HG03354 (cell line): ENCODE measurements at regions not wholly inside any gene's neighbourhood (a gene's known extent, or its start where the extent isn't known, plus 50 kb on each side); places are given as distances from the start of the nearest gene placed in this dataset.
"Not testable (repeated sequence)": the region's sequence is repeated elsewhere in the genome, so short reads cannot be mapped to it uniquely, and the experiment has no call there.

ENCODE experiments used
- ATAC-seq: cut with Tn5 transposase; IDR thresholded peaks from one replicate; pipeline ENCODE4 v1.9.1; 2021; ENCODE audit warnings: mild to moderate bottlenecking; ENCODE audit not compliant: unreplicated experiment, poor library complexity, severe bottlenecking

DNA sequence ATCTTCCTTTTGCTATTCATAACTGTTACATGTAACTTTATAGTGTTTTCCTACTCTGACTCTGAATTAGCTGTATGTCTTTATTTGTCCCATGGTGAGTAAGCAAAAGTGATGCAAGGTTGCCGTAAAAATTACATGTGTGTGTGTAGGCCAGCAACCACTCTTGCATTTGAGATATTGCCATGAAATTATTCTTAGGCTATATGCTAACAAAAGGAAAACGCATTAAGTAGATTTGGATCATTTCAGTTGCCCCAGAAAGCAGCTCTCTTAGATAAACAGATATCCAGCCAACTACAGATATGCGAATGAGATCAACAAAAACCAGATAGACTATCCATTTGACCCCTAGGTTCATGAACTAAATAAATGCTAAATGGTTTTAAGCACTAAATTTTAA lies 73.6 kb downstream of the CYLC2 start:
- no peak for ATAC-seq

DNA sequence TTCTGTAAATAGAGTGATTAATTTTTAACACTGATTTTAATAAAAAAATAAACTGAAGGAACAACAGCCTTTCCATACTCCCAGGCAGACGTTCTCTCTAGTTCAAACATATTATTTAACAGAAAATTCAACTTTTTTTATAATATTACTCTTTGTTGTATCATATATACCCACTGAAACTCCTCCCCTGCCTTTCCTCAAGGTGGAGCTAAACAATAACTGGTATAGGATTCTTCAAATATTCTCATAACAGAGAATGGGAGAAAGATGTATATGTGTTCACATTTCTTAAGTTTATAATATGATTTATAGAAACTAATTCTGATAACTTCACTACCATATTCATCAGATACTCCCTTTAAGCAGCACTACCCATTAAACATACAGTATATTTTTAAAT lies 83.4 kb downstream of the CYLC2 start:
- no peak for ATAC-seq

DNA sequence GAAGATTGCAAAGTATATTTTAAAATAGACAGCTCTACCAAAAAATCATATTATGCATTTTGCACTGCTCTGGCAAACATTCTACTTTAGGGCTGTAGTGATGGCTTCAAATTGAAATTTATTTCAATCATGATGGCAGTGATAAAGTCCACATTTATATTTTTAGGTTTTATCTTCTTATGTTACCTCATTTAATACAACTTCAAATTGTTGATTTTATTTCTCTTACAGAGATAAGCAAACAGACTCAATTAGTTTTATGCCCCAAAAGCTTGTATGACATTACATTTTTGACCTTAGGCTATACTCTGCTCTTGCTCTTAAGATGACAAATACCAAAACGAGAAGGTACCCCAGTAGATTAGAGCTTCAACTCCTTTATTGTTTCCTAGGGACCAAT lies 87.4 kb downstream of the CYLC2 start:
- no peak for ATAC-seq

DNA sequence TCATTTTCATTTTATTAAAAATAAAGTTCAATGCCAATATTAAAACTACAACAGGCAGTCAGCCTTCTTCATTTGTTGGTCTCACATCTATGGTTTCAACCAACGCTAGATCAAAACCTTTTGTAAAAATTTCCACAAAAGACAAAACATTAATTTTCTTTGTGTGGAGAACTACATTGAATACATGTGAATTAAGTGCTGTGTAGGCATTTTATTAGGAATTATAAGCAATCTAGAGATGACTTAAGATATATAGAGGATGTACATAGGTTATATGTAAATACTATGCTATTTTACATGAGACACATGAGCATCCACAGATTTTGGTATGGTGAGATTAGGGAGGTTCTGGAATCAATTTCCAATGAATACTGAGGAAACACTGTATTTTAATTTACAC lies 94.2 kb downstream of the CYLC2 start:
- no peak for ATAC-seq

DNA sequence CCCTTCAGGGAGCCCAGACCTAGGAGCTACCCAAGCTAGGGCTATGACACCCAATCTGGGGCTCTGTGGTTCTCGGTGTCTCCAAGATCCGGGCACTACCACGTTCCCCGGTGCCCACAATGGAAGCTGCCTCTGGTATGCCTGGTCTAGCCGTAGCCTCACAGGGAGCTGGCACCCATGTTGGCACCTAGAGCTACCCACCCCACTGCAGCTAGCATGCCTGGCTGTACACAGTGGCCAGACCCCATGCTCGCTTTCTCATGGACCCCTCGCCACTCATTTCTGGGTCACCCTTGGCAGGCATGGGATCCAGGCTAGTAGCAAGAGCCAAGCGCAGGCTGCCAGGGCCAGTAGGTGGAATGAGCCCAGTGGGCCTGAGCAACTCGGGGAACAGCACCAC lies 109.0 kb downstream of the CYLC2 start:
- ATAC-seq, result no peak

DNA sequence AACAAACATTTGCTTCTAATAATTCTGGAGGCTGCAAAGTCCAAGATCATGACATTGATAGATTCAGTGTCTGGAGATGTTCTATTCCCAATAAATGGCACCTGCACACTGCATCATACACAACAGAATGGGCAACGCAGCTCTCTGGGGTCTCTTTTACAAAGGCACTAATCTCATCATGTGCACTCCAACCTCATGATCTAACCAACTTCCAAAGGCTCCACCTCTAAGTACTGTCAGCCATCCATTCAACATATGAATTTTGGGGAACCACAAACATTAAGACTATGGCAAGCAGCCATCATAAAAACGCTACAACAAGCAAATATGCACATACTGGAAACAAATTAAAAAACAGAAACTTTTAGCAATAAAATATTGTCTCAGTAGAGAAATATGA lies 121.1 kb downstream of the CYLC2 start:
- no peak for ATAC-seq

DNA sequence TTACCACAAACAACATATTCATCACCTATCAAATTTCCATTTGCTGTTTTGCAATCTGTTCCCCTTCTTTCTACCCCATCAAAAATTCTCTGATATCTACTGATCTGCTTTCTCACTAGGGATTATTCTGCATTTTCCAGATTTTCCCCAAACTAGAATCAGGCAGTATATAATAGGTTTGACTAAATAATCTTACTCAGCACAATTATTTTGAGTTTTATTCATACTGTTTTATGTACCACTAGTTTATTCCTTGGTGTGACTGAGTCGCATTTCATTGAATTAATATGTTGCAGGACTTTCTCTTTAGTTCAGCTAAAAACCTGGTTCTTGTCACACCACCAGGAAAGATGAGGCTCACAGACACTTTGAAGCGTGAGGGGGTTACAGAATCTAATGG lies 131.4 kb downstream of the CYLC2 start:
- no peak for ATAC-seq

DNA sequence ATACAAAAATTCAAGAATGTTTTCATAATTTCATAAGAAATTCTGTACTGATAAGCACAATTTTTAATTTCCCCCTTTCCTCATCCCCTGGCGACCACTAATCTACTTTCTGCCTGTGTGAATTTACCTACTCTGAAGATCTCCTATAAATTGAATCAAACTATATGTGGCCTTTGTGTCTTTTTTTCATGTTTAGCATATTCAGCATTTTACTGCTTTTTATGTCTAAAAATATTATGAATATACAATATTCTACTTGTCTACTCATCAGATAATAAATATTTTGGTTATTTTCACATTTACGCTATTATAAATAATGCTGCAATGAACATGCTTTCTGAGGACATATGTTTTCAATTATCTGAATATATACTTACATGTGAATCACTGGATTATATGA lies 144.8 kb downstream of the CYLC2 start:
- ATAC-seq, result no peak

DNA sequence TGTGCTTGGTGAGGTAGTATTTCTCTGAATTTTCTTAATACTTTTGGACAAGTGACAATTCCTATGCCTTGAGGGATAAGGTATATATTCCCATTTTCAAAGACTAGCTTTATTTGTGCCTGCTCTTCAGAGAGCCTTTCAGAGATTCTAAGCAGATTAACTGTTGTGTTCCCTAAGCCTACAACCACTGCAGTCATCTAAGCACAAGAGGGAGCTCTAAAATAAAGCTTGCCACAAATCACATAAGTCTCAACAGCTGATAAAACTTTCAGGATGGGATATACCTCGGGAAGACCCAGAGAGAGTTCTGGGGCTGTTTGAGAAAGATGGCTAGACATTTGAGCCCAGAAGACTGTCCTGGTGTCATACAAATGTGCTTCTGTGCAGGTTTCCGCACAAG lies 157.3 kb downstream of the CYLC2 start:
- ATAC-seq, result no peak

DNA sequence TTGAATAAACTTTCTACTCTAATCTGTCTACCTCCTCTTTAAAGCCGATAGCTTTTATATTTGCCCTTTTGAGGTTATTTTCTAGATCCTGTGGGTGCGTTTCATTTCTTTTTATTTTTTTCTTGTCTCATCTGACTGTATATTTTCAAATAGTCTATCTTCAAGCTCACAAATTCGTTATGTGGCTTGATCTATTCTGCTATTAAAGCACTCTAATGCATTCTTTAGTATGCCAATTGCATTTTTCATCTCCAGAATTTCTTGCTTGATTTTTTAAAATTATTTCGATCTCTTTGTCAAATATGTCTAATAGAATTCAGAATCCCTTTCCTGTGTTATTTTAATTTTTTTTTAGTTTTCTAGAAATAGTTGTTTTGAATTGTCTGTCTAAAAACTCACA lies 172.4 kb downstream of the CYLC2 start:
- ATAC-seq, result no peak

DNA sequence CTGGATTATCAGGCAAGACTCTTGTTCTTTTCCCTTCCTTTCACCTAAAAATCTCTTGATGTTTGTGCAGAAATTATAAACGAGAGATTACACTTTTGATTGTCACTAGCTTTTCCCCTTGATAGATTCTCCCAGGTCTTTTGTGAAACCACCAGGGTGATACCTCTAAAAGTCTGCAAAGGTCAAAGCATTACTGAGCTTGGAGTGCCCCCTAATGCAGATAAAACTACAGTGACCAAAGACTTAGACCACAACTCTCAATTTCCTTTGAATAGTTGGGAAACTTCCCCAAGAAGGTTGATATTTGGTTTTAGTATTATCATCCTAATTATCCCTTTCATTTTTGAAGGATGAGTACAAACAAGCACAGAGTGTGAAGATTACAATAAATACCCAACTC lies 173.1 kb downstream of the CYLC2 start:
- ATAC-seq, result no peak

DNA sequence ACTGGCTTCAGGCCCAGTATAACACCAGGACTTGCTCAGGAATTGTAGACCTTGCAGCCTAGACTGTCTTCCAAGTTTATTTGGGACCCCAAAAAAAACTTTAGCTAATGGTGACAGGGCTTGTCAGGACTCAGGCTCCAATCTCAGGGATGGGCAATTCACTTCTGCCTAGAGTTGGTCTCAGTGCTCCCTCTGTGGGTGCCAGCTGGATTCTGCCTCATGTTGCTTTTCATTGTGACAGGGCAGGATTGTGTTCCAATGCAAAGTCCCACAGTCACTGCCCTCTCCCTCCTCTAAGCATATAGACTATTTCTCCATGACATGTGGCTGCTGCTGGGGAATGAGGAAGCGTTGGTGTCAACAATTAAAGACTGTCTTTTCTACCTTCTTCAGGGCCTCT lies 174.7 kb downstream of the CYLC2 start:
- ATAC-seq, result no peak

DNA sequence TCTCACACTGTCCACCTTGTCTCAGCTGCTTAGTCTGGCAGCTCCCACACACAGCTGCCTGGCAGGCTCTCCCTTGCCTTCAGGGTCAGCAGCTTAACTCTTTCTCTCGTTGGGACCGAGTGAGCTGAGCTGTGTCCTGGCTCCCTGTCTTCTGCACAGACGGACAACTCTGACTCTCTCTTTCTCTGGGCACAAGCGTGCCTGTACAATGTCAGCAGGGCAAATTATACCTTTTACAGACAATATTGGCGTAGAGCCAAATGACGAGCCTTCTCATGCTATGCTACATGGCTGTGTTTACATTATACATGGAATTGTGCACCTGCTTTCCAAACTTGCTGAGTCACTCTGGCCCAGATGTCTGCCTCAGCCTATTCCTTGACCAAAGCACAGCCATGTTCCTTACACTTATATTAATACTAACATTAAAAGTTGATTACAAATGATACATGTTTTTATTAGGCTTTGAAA lies 188.6 kb downstream of the CYLC2 start:
- ATAC-seq, result no peak

DNA sequence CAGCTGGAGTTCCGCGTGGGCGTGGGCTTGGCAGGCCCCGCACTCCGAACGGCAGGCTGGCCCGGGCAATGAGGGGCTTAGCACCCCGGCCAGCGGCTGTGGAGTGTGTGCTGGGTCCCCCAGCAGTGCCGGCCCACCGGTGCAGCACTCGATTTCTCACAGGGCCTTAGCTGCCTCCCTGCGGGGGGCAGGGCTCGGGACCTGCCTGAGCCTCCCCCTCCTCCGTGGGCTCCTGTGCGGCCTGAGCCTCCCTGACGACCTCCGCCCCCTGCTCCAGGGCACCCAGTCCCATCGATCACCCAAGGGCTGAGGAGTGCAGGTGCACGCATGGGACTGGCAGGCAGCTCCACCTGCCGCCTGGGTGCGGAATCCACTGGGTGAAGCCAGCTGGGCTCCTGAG lies 191.8 kb downstream of the CYLC2 start:
- ATAC-seq, result no peak

DNA sequence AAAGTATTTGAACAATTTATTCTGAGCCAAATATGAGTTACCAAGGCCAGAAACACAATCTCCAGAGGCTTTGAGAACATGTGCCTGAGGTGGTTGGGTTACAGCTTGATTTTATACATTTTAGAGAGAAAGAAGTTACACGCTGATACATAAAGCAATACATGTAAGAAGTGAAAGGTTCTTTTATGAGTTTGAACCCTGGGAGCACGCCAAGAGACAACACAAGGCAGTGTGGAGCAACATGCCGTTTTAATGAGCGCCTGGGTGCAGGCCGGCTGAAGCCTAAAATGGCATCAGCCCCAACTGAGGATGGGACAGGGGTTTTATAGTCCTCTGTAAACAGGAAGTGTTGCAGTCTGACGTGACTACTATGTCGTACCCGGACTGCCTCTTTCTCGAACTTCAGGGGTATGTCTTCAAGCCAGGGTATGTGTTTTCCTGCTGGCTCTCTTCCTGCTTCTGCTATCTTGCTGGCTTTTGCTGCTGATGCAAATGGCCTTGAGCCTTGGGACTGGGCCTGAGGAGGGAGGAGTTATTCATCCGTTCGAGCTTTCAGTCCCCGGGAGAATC lies 193.7 kb downstream of the CYLC2 start:
- ATAC-seq, result no peak

DNA sequence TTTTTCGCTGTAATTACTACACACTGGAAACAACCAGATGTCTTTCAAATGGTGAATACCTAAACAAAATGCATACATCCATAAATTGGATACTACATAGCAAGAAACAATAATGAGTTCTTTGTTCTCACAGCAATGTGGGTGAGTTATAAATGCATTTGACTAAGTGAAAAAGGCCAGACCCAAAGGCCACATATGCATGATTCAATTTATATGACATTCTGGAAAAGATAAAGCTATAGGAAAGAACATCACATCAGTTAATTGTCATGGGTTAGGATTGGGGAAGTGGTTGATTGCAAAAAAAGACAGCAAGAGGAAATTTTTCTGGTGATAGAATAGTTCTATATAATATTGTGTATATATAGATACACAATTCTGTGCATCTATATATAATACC lies 198.9 kb downstream of the CYLC2 start:
- ATAC-seq, result no peak

DNA sequence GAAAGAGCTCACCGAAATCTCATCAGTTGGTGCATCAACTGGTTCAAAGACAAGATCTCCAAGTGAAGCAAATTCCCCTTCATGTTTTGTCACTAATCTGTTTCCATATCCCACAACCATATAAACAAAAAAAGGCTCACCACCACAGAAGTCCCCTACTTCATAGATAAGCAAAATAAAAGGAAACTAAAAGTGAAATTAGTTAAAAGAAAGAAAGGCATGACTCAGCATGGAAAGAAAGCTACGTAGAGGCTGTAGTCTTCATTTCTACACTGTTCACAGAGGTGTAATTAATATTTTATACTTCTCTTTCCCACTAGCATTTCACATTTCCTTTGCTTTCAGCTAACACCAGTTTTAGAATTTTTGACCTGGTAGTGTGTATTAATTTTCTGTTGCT lies 208.0 kb downstream of the CYLC2 start:
- no peak for ATAC-seq

DNA sequence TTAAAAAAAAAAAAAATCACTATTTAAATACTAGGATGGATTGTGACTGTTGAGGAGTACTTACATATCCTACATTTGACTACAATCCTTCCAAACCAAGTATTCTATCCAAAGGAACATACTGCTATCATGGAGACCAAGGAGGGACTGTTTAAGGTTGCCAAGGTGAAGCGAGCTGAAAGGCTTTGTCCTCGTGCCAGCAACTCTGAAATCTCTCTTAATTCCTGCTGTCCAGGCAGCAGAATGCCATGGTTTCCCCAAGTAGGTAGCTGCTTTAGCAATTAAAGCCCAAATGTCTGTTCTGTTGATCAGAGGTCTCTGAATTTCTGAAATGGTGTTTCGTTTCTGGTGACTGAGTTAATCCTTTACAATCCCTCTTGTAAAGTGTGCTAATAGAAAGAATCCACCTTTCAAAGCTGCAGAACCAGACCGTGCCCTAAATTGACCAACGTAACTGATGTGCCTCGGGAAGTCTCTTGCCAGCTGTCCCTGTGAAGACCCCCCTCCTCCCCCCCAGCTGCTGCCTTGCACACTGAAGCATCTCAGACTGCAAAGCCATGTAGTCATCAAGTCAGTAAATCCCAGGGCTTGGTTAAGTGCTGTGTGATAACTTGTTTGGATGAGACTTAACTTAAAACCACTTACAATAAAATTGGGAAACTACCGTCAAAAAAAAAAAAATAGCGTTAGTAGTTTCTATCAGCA lies 210.9 kb downstream of the CYLC2 start:
- ATAC-seq, result not testable (repeated sequence)

DNA sequence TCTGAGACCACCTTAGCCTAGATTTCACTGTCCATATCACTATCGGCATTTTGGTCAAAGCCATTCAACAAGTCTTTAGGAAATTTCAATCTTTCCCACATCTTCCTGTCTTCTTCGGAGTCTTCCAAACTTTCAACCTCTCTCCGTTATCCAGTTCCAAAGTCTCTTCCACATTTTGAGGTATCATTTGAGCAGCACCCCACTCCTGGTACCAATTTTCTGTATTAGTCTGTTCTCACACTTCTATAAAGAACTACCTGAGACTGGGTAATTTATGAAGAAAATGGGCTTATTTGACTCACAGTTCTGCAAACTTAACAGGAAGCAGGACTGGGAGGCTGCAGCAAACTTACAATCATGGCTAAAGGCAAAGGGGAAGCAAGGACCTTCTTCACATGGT lies 215.5 kb downstream of the CYLC2 start:
- no peak for ATAC-seq

DNA sequence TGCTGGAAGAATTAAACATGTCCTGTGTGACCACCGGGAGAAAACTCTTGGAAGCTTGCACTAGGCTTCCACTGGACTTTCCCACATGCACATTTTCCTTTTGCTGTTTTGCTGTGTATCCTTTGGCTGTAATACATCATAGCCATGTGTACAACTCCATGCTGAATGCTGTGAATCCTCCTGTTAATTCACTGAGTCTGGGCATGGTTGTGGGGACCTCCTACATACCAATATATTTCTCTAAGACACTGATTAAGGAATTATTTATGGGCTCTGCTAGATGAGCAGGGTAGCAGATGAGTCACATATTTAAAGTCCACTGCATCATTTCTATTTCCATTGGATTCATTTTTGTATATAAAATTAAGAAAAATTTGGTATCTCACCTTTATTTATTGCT lies 220.1 kb downstream of the CYLC2 start:
- ATAC-seq, result no peak

DNA sequence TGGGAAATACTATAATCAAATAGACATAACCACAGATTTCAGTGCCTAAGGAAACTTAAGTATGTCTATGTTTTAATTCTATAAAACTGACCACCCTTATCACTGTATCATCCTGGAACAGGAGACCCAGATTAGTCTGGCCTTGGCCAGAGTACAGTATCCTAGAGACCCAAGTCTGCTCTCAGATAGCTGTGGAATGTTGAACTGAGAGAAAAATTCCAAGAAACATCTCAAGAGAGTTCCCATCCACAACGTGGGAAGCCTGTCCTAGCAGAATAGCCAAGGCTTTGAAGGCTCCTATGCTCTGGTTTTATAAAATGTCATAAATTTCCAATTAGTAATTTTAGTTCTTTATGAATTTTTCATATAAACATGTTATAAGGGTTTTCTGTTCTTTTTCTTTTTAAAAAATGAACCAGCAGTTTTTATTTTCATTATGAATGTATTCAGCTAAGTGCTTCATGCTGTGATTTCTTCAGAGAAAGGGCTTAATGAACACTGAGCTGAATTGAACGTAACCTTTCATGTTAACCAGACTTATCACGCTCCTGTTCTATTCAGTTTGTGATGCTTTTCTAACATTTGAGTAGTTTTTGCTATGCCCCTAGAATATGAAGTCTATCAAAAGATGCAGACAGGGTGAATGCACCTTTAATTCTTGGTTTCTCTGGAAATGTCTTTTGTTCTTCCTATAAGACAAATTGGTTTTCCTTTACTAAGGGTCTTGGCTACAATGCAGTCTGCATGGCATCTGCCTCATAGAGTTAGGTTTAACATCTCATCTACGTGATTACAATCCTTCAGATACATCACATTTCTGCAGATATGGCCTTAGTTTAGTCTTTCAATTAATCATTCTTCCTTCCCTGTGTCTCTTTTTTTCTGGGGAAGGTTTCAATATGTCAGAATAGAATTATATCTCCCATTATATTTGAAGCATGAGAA lies 230.8 kb downstream of the CYLC2 start:
- no peak for ATAC-seq
